GM23338 (cell line): ENCODE measurements at regions not wholly inside any gene's neighbourhood (a gene's known extent, or its start where the extent isn't known, plus 50 kb on each side); places are given as distances from the start of the nearest gene placed in this dataset.

Experiments
- ATAC-seq: fragments of 200-7000 bp; cut with Tn5 transposase; 3 replicates; pipeline ENCODE4 v1.9.1; 2020
- DNase-seq: peaks from one replicate; pipeline ENCODE4 v3.0.0-alpha.2; 2015; ENCODE audit warnings: low spot score
- H2AFZ ChIP-seq: fragments of 200-600 bp; sonication (generic); 2 replicates; pipeline ENCODE4 v1.8.0; 2016; ENCODE audit warnings: antibody characterized with exemption, mild to moderate bottlenecking, moderate library complexity
- H3F3A ChIP-seq: fragments of 200-600 bp; sonication (generic); replicated peaks from 2 replicates; pipeline ENCODE4 v1.8.0; 2017; ENCODE audit warnings: antibody characterized with exemption, mixed run types, low read depth
- H3K27ac ChIP-seq: fragments of 200-600 bp; sonication (generic); 2 replicates; pipeline ENCODE4 v1.6.1; 2016; ENCODE audit warnings: low read depth
- H3K27me3 ChIP-seq: fragments of 200-600 bp; sonication (generic); 2 replicates; pipeline ENCODE4 v1.8.0; 2016; ENCODE audit warnings: mild to moderate bottlenecking, mixed run types, moderate library complexity; ENCODE audit not compliant: insufficient read depth
- H3K36me3 ChIP-seq: fragments of 200-600 bp; sonication (generic); 2 replicates; pipeline ENCODE4 v1.8.0; 2016; ENCODE audit warnings: mild to moderate bottlenecking; ENCODE audit not compliant: insufficient read depth
- H3K4me1 ChIP-seq: fragments of 200-600 bp; sonication (generic); 2 replicates; pipeline ENCODE4 v1.8.0; 2016; ENCODE audit warnings: mild to moderate bottlenecking, moderate library complexity; ENCODE audit not compliant: insufficient read depth
- H3K4me2 ChIP-seq: fragments of 200-600 bp; sonication (generic); 2 replicates; pipeline ENCODE4 v1.7.1; 2017; ENCODE audit warnings: mixed run types
- H3K4me3 ChIP-seq: fragments of 200-600 bp; sonication (generic); 2 replicates; pipeline ENCODE4 v1.6.1; 2016; ENCODE audit warnings: mixed run types
- H3K79me2 ChIP-seq: fragments of 200-600 bp; sonication (generic); replicated peaks from 2 replicates; pipeline ENCODE4 v1.8.0; 2017; ENCODE audit warnings: mild to moderate bottlenecking; ENCODE audit not compliant: insufficient read depth
- H3K9me2 ChIP-seq: fragments of 200-600 bp; sonication (generic); 2 replicates; pipeline ENCODE4 v1.8.0; 2017; ENCODE audit not compliant: insufficient read depth
- H4K20me1 ChIP-seq: fragments of 200-600 bp; sonication (generic); replicated peaks from 2 replicates; pipeline ENCODE4 v1.8.0; 2017; ENCODE audit warnings: mild to moderate bottlenecking; ENCODE audit not compliant: insufficient read depth
- H3K27ac Mint-ChIP-seq: 2 replicates; pipeline ENCODE4 v1.8.0; 2020; ENCODE audit warnings: inconsistent platforms, mild to moderate bottlenecking, moderate library complexity, mixed read lengths
- H3K27me3 Mint-ChIP-seq: 3 replicates; pipeline ENCODE4 v1.8.0; 2022; ENCODE audit warnings: low read depth, mild to moderate bottlenecking, moderate library complexity, mixed read lengths, inconsistent platforms; ENCODE audit not compliant: insufficient read depth, poor library complexity
- H3K36me3 Mint-ChIP-seq: 3 replicates; pipeline ENCODE4 v1.8.0; 2021; ENCODE audit warnings: low read depth, mild to moderate bottlenecking, inconsistent platforms, moderate library complexity, mixed read lengths
- H3K4me1 Mint-ChIP-seq: 3 replicates; pipeline ENCODE4 v1.8.0; 2020; ENCODE audit warnings: mild to moderate bottlenecking, inconsistent platforms, mixed read lengths
- H3K4me3 Mint-ChIP-seq: 3 replicates; pipeline ENCODE4 v1.8.0; 2021; ENCODE audit warnings: moderate library complexity, mild to moderate bottlenecking, inconsistent platforms, mixed read lengths
- H3K9me3 Mint-ChIP-seq: 3 replicates; pipeline ENCODE4 v1.8.0; 2020; ENCODE audit warnings: moderate library complexity, mild to moderate bottlenecking, inconsistent platforms, mixed read lengths
- CREB1 ChIP-seq: fragments of 250-450 bp; sonication (Bioruptor Pico); IDR thresholded peaks from 2 replicates; pipeline ENCODE4 v1.5.0; 2020; ENCODE audit warnings: low read depth, mild to moderate bottlenecking, moderate library complexity
- CTCF ChIP-seq, 2 experiments: fragments of 200-600 bp in 1 of 2; sonication (generic) in 1 of 2; conservative IDR thresholded peaks; 2 replicates each; pipeline versions ENCODE4 v1.5.1 to v1.6.1; 2016 to 2017; ENCODE audit warnings: antibody characterized with exemption in 2 of 2, low read depth in 2 of 2, mild to moderate bottlenecking in 2 of 2, moderate library complexity in 1 of 2
- ETS1 ChIP-seq: IDR thresholded peaks from 2 replicates; pipeline ENCODE4 v1.6.1; 2016; ENCODE audit warnings: antibody characterized with exemption
- EZH2 ChIP-seq: fragments of 200-600 bp; sonication (generic); IDR thresholded peaks from one replicate; pipeline ENCODE4 v1.8.0; 2017; ENCODE audit warnings: antibody characterized with exemption, mild to moderate bottlenecking, low read depth; ENCODE audit not compliant: unreplicated experiment
- EZH2phosphoT487 ChIP-seq: fragments of 200-600 bp; sonication (generic); IDR thresholded peaks from one replicate; pipeline ENCODE4 v1.8.1; 2018; ENCODE audit warnings: antibody characterized with exemption; ENCODE audit not compliant: unreplicated experiment
- JUNB ChIP-seq: IDR thresholded peaks from one replicate; pipeline ENCODE4 v1.6.1; 2016; ENCODE audit warnings: antibody characterized with exemption; ENCODE audit not compliant: unreplicated experiment
- NANOG ChIP-seq: IDR thresholded peaks from 2 replicates; pipeline ENCODE4 v1.6.1; 2016; ENCODE audit warnings: antibody characterized with exemption, borderline replicate concordance
- POLR2AphosphoS5 ChIP-seq: IDR thresholded peaks from 2 replicates; pipeline ENCODE4 v1.6.1; 2016; ENCODE audit warnings: antibody characterized with exemption, low read depth
- STAT1 ChIP-seq: IDR thresholded peaks from one replicate; pipeline ENCODE4 v1.6.1; 2016; ENCODE audit warnings: antibody characterized with exemption; ENCODE audit not compliant: unreplicated experiment
- ZNF114 ChIP-seq: fragments of 250-450 bp; sonication (Bioruptor Pico); IDR thresholded peaks from 2 replicates; pipeline ENCODE4 v1.5.0; 2020; ENCODE audit warnings: mild to moderate bottlenecking, moderate library complexity
- ZNF331 ChIP-seq: fragments of 250-450 bp; sonication (Bioruptor Pico); IDR thresholded peaks from 2 replicates; pipeline ENCODE4 v1.5.0; 2020; ENCODE audit warnings: low read depth, mild to moderate bottlenecking, moderate library complexity
- ZNF462 ChIP-seq: fragments of 250-450 bp; sonication (Bioruptor Pico); IDR thresholded peaks from 2 replicates; pipeline ENCODE4 v1.5.0; 2020; ENCODE audit warnings: mild to moderate bottlenecking, moderate library complexity
- TF ChIP-seq, protein P1 (sequence below): IDR thresholded peaks from one replicate; pipeline ENCODE4 v1.6.1; 2018; ENCODE audit warnings: antibody characterized with exemption; ENCODE audit not compliant: unreplicated experiment

DNA sequence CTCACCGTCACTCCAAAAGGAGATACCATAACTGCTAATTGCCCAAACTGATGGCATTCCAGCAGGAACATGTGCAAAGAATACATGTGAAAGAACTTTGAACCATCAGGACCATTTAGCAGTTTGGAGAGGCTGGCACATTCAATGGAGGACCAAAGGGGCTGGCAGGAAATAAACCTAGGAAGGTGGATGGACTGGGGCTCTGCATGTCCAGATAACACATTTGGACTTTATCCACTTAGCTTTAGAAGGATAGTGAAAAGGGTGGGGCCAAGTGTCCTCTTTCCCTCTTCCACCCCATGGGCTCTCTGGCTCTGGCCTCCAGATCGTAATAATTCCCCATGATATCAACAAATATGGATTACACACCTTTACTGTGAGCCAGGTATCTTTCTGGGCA lies 58.8 kb upstream of the CALM2 start:
- H3K36me3 ChIP-seq = no peaks in the 10 kb centered on the region
- H3K79me2 ChIP-seq = no peaks in the 10 kb centered on the region
- no peak overlapping the region for H2AFZ ChIP-seq
- peaks cover 32% of the 10 kb centered on the region for H3K4me1 ChIP-seq
- Mint-ChIP-seq H3K27me3 (peaks cover 20% of the 10 kb centered on the region), H3K4me3 (no peak overlapping the region), H3K9me3 (no peaks in the 10 kb centered on the region), H3K4me1 (peaks cover 46% of the 10 kb centered on the region), H3K36me3 (no peaks in the 10 kb centered on the region; the same call in 2 of the 3 replicates), H3K27ac (no peak overlapping the region)
- DNase-seq = no peak
- H4K20me1 ChIP-seq = no peaks in the 10 kb centered on the region
- H3F3A ChIP-seq = peaks cover 14% of the 10 kb centered on the region; the same call in 1 of the 2 replicates
- no peak overlapping the region for H3K4me2 ChIP-seq
- no peak for ATAC-seq
- H3K4me3 ChIP-seq = no peak overlapping the region
- H3K27ac ChIP-seq = no peak overlapping the region
- no peaks in the 10 kb centered on the region for H3K27me3 ChIP-seq
- H3K9me2 ChIP-seq = peaks cover 10% of the 10 kb centered on the region; the same call in 1 of the 2 replicates
- TF ChIP-seq POLR2AphosphoS5 (no peak), ZNF331 (CRISPR knock-in tag) (no peak), CTCF (conservative IDR thresholded peaks at IDR 0.05; ENCODE audit: low read depth in 2 of 2) (no peak), ETS1 (no peak), STAT1 (no peak), JUNB (no peak), NANOG (no peak), ZNF462 (CRISPR knock-in tag) (no peak), ZNF114 (no peak), EZH2phosphoT487 (no peak), CREB1 (no peak), EZH2 (no peak)
- TF ChIP-seq, protein P1, sequence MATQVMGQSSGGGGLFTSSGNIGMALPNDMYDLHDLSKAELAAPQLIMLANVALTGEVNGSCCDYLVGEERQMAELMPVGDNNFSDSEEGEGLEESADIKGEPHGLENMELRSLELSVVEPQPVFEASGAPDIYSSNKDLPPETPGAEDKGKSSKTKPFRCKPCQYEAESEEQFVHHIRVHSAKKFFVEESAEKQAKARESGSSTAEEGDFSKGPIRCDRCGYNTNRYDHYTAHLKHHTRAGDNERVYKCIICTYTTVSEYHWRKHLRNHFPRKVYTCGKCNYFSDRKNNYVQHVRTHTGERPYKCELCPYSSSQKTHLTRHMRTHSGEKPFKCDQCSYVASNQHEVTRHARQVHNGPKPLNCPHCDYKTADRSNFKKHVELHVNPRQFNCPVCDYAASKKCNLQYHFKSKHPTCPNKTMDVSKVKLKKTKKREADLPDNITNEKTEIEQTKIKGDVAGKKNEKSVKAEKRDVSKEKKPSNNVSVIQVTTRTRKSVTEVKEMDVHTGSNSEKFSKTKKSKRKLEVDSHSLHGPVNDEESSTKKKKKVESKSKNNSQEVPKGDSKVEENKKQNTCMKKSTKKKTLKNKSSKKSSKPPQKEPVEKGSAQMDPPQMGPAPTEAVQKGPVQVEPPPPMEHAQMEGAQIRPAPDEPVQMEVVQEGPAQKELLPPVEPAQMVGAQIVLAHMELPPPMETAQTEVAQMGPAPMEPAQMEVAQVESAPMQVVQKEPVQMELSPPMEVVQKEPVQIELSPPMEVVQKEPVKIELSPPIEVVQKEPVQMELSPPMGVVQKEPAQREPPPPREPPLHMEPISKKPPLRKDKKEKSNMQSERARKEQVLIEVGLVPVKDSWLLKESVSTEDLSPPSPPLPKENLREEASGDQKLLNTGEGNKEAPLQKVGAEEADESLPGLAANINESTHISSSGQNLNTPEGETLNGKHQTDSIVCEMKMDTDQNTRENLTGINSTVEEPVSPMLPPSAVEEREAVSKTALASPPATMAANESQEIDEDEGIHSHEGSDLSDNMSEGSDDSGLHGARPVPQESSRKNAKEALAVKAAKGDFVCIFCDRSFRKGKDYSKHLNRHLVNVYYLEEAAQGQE = no peak
